RWPE2 (cell line): ENCODE measurements at regions not wholly inside any gene's neighbourhood (a gene's known extent, or its start where the extent isn't known, plus 50 kb on each side); places are given as distances from the start of the nearest gene placed in this dataset.
A peak's percentile ranks its signal among the peaks of the same experiment; 100 is the strongest.
"Not testable (repeated sequence)": the region's sequence is repeated elsewhere in the genome, so short reads cannot be mapped to it uniquely, and the experiment has no call there.

ENCODE experiments used
- ATAC-seq: fragments of 200-7000 bp; cut with Tn5 transposase; 3 replicates; pipeline ENCODE4 v1.9.1; 2021; ENCODE audit warnings: low read depth
- DNase-seq: peaks from one replicate; pipeline ENCODE4 v3.0.0-alpha.2; 2020; ENCODE audit warnings: low spot score
- H3K27ac ChIP-seq: fragments of 450-650 bp; 2 replicates; pipeline ENCODE4 v1.5.1; 2017; ENCODE audit warnings: mild to moderate bottlenecking; ENCODE audit not compliant: poor library complexity, severe bottlenecking
- H3K27me3 ChIP-seq: fragments of 250-450 bp; sonication (Bioruptor Pico); 2 replicates; pipeline ENCODE4 v1.5.1; 2021; ENCODE audit warnings: mild to moderate bottlenecking, moderate library complexity; ENCODE audit not compliant: insufficient read depth, poor library complexity, severe bottlenecking
- H3K36me3 ChIP-seq: fragments of 250-450 bp; sonication (Bioruptor Pico); 2 replicates; pipeline ENCODE4 v1.5.1; 2020; ENCODE audit warnings: low read depth, mild to moderate bottlenecking, moderate library complexity
- H3K4me1 ChIP-seq: fragments of 250-450 bp; sonication (Bioruptor Pico); 2 replicates; pipeline ENCODE4 v1.5.1; 2021; ENCODE audit warnings: mild to moderate bottlenecking, moderate library complexity; ENCODE audit not compliant: insufficient read depth, poor library complexity, severe bottlenecking
- H3K4me3 ChIP-seq: fragments of 250-450 bp; sonication (Bioruptor Pico); 2 replicates; pipeline ENCODE4 v1.5.1; 2021; ENCODE audit warnings: mild to moderate bottlenecking, moderate library complexity; ENCODE audit not compliant: severe bottlenecking
- H3K9me3 ChIP-seq: fragments of 250-450 bp; sonication (Bioruptor Pico); 2 replicates; pipeline ENCODE4 v1.5.1; 2021; ENCODE audit warnings: mild to moderate bottlenecking, moderate library complexity; ENCODE audit not compliant: severe bottlenecking
- TF ChIP-seq, protein P1 (sequence below): fragments of 450-650 bp; IDR thresholded peaks from one replicate; pipeline ENCODE4 v1.5.1; 2017; ENCODE audit warnings: mild to moderate bottlenecking, moderate library complexity; ENCODE audit not compliant: poor library complexity, severe bottlenecking

DNA sequence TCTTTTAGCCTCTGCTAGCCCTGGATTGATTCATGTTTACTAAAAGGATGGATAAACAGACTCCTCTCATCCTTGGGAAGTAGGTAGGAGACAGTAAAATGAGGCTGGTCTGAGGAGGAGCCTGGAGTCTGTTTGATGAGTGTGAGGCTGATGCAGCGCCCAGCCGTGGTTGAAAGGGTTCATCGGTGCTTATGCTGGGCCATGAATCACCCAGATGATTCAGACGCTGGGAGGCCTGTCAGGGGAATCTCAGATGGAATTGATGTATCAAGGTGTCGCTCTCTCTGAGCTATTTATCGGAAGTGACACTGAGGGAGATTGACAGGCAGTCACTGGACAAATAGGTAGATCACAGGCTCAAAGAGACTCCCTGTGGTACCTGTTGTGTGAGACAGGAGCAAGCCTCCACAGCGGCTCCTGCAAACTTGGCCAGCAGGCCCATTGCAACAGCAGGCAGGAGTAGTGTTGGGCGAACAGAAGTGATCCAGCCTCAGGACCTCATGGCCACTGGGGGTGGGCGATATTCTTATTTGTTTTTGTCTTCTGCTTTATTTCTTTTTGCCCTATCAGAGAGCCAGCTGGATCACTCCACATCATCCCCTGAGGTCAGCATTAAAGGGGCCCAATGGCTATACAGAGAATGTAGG is 109.9 kb upstream of the CADM1 start:
- Histone ChIP-seq H3K9me3 (no peaks in the 10 kb centered on the region), H3K27me3 (no peaks in the 10 kb centered on the region), H3K4me1 (no peaks in the 10 kb centered on the region), H3K27ac (no peak overlapping the region), H3K4me3 (no peak overlapping the region), H3K36me3 (no peaks in the 10 kb centered on the region)
- DNase-seq (no peak), ATAC-seq (peak; percentile 99)
- TF ChIP-seq, protein P1, sequence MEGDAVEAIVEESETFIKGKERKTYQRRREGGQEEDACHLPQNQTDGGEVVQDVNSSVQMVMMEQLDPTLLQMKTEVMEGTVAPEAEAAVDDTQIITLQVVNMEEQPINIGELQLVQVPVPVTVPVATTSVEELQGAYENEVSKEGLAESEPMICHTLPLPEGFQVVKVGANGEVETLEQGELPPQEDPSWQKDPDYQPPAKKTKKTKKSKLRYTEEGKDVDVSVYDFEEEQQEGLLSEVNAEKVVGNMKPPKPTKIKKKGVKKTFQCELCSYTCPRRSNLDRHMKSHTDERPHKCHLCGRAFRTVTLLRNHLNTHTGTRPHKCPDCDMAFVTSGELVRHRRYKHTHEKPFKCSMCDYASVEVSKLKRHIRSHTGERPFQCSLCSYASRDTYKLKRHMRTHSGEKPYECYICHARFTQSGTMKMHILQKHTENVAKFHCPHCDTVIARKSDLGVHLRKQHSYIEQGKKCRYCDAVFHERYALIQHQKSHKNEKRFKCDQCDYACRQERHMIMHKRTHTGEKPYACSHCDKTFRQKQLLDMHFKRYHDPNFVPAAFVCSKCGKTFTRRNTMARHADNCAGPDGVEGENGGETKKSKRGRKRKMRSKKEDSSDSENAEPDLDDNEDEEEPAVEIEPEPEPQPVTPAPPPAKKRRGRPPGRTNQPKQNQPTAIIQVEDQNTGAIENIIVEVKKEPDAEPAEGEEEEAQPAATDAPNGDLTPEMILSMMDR, result peak; percentile 16

DNA sequence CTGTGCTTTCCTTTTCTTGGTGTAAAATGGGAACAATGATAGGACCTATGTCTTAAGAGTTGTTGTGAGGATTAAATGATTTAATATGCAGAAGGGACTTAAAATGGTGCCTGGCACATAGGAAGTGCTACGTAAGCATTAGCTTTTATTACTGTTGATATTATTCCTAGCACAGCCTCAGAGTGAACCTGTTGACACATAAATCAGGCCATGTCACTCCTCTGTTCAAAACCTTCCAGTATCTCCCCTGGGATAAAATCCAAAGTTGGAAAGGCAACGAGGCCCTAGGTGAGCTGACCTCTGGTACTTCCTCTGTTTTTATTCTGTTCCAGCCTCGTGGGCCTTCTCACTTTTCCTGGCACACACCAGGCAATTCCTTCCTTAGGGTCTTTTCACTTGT is 108.8 kb upstream of the CADM1 start:
- H3K36me3 ChIP-seq, result no peaks in the 10 kb centered on the region
- no peak overlapping the region for H3K27ac ChIP-seq
- TF ChIP-seq, protein P1, result no peak
- ATAC-seq (no peak), DNase-seq (no peak)
- H3K9me3 ChIP-seq, result no peaks in the 10 kb centered on the region
- no peaks in the 10 kb centered on the region for H3K27me3 ChIP-seq
- H3K4me3 ChIP-seq, result no peak overlapping the region
- H3K4me1 ChIP-seq, result no peaks in the 10 kb centered on the region

DNA sequence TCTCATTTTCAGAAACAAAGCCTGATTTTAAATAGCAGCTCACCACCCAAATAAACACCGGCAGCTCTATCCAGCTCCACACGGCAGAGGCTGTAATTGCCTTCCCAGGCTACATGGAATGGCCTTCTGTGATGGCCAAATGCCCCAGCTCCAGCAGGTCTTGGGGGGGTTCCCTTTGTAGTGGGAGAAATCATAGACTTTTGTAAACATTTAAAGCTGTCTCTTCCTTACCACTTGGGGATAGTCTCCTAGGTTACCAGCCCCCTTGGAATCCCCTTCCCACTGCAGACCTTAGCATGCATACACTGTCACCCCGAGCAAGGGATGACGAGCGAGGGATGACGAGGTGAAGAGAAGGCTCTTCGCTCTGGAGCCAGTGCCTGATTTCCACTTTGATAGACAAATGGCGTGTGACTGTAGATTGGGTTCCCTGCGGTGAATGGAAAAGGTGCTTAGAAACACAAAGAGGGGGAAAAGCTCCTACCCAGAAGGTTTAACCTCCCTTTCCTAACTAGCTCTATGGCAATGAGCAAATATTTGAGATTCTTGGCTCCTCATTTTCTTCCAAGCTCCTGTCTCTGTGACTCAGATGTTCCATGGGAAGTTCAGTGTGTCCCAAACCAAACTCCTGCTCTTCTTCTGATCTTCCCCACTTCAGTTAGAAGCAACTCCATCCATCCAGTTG is 108.0 kb upstream of the CADM1 start:
- ATAC-seq, result no peak
- no peaks in the 10 kb centered on the region for H3K4me1 ChIP-seq
- H3K9me3 ChIP-seq, result no peaks in the 10 kb centered on the region
- no peak overlapping the region for H3K4me3 ChIP-seq
- no peaks in the 10 kb centered on the region for H3K36me3 ChIP-seq
- H3K27ac ChIP-seq, result no peak overlapping the region
- no peak for DNase-seq
- H3K27me3 ChIP-seq, result no peaks in the 10 kb centered on the region
- TF ChIP-seq, protein P1, result no peak

DNA sequence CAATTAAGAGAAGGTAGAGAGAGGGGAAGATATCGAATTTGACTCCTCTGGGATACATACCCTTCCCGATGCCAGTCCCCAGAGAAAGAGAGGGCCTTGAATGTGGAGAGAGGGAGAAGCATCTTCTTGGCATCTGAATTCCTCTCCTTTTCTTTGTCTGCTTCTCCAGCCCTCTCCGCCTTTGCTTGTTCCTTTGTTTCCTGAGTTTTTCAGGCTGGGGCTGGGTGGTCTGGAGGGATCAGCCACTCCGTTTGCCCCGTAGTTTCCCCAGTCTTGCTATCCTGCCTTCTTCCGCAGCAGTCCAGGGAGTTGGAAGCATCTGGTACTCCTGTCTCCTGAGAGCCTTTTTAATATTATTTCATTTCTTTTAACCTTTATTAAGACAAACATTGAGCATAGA is 107.1 kb upstream of the CADM1 start:
- ATAC-seq (no peak), DNase-seq (no peak)
- H3K27me3 ChIP-seq, result no peaks in the 10 kb centered on the region
- no peaks in the 10 kb centered on the region for H3K4me1 ChIP-seq
- TF ChIP-seq, protein P1, result no peak
- H3K36me3 ChIP-seq, result no peaks in the 10 kb centered on the region
- no peaks in the 10 kb centered on the region for H3K9me3 ChIP-seq
- H3K4me3 ChIP-seq, result no peak overlapping the region
- H3K27ac ChIP-seq, result no peak overlapping the region

DNA sequence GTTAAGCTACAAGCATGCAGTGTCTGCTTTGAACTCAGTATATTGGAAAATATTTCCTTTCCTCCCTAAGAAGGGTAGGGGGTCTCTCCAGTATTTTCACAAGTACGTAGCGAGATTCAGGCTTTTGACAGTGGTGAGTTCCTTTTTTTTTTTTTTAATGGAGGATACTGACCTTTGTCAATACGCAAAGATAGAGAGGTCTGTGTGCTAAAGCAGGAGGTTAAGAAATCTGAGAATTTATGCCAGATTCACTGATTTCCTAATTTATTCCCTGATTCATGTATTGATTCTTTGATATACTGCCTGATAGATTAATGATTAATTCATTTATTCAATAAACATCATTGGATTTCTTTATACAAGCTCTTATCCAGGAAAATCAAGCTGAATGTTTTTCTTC is 106.7 kb upstream of the CADM1 start:
- Histone ChIP-seq H3K36me3 (no peaks in the 10 kb centered on the region), H3K9me3 (no peaks in the 10 kb centered on the region), H3K27ac (no peak overlapping the region), H3K27me3 (no peaks in the 10 kb centered on the region), H3K4me3 (no peak overlapping the region), H3K4me1 (no peaks in the 10 kb centered on the region)
- TF ChIP-seq, protein P1, result no peak
- DNase-seq (no peak), ATAC-seq (no peak)

DNA sequence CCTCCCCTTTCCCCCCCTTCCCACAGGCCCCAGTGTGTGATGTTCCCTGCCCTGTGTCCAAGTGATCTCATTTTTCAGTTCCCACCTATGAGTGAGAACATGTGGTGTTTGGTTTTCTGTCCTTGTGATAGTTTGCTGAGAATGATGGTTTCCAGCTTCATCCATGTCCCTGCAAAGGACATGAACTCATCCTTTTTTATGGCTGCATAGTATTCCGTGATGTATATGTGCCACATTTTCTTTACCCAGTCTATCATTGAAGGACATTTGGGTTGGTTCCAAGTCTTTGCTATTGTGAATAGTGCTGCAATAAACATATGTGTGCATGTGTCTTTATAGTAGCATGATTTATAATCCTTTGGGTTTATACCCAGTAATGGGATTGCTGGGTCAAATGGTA is 106.0 kb upstream of the CADM1 start:
- not testable (repeated sequence) for H3K36me3 ChIP-seq, H3K27ac ChIP-seq, H3K9me3 ChIP-seq, ATAC-seq, H3K4me1 ChIP-seq, H3K4me3 ChIP-seq, DNase-seq, H3K27me3 ChIP-seq
